GM19372 (cell line): ENCODE measurements at regions not wholly inside any gene's neighbourhood (a gene's known extent, or its start where the extent isn't known, plus 50 kb on each side); places are given as distances from the start of the nearest gene placed in this dataset.
A peak's percentile ranks its signal among the peaks of the same experiment; 100 is the strongest.

Source experiments
- ATAC-seq: cut with Tn5 transposase; IDR thresholded peaks from one replicate; pipeline ENCODE4 v1.9.1; 2021; ENCODE audit warnings: mild to moderate bottlenecking, low read depth, moderate library complexity; ENCODE audit not compliant: unreplicated experiment

- no peak for ATAC-seq
Observed at GRCh38 chr3:6578526-6578925, 282.4 kb upstream of the GRM7 start.

- ATAC-seq: no peak
Observed at GRCh38 chr3:6580808-6581207, 280.1 kb upstream of the GRM7 start.

GRCh38 chr3:6585360-6585759 lies 275.6 kb upstream of the GRM7 start:
- ATAC-seq: no peak

GRCh38 chr3:6600237-6600636 lies 260.7 kb upstream of the GRM7 start:
- ATAC-seq: no peak

GRCh38 chr3:6601374-6601773 lies 259.5 kb upstream of the GRM7 start:
- ATAC-seq: no peak

GRCh38 chr3:6602329-6602728 lies 258.6 kb upstream of the GRM7 start:
- no peak for ATAC-seq

- no peak for ATAC-seq
Observed at GRCh38 chr3:6605227-6605626, 255.7 kb upstream of the GRM7 start.

- ATAC-seq: no peak
Observed at GRCh38 chr3:6608843-6609242, 252.1 kb upstream of the GRM7 start.

GRCh38 chr3:6612034-6612616 lies 248.8 kb upstream of the GRM7 start:
- no peak for ATAC-seq

GRCh38 chr3:6622260-6622659 lies 238.7 kb upstream of the GRM7 start:
- ATAC-seq: no peak

- no peak for ATAC-seq
Observed at GRCh38 chr3:6622712-6623111, 238.2 kb upstream of the GRM7 start.

- ATAC-seq: no peak
Observed at GRCh38 chr3:6631376-6631775, 229.5 kb upstream of the GRM7 start.

GRCh38 chr3:6640907-6641306 lies 220.0 kb upstream of the GRM7 start:
- no peak for ATAC-seq

GRCh38 chr3:6644070-6644929 lies 216.6 kb upstream of the GRM7 start:
- ATAC-seq: peak; percentile 50

- ATAC-seq: no peak
Observed at GRCh38 chr3:6654670-6655069, 206.2 kb upstream of the GRM7 start.

- no peak for ATAC-seq
Observed at GRCh38 chr3:6655275-6655674, 205.6 kb upstream of the GRM7 start.

GRCh38 chr3:6657591-6657990 lies 203.3 kb upstream of the GRM7 start:
- ATAC-seq: no peak

- no peak for ATAC-seq
Observed at GRCh38 chr3:6667354-6667753, 193.6 kb upstream of the GRM7 start.

GRCh38 chr3:6671363-6671762 lies 189.6 kb upstream of the GRM7 start:
- no peak for ATAC-seq

GRCh38 chr3:6679510-6679909 lies 181.4 kb upstream of the GRM7 start:
- ATAC-seq: peak; percentile 29

GRCh38 chr3:6680119-6680806 lies 180.7 kb upstream of the GRM7 start:
- ATAC-seq: peak; percentile 84

- ATAC-seq: no peak
Observed at GRCh38 chr3:6697285-6697684, 163.6 kb upstream of the GRM7 start.
